ENCODE measurements at regions not wholly inside any gene's neighbourhood (a gene's known extent, or its start where the extent isn't known, plus 50 kb on each side); places are given as distances from the start of the nearest gene placed in this dataset.

- TF ChIP-seq CTCF (IDR thresholded peaks at IDR 0.05) (no peak), EZH2 (IDR thresholded peaks at IDR 0.05) (no peak), EZH2phosphoT487 (IDR thresholded peaks at IDR 0.05) (no peak)
Observed at GRCh38 chr18:70920840-70921374, 632.1 kb downstream of the SOCS6 start.
